Ramos (cell line): ENCODE measurements at regions not wholly inside any gene's neighbourhood (a gene's known extent, or its start where the extent isn't known, plus 50 kb on each side); places are given as distances from the start of the nearest gene placed in this dataset.
"Not testable (repeated sequence)": the region's sequence is repeated elsewhere in the genome, so short reads cannot be mapped to it uniquely, and the experiment has no call there.

Experiments used
- in situ Hi-C: fragments of 300-500 bp; cut with MboI; formaldehyde crosslinking; loops from one replicate; pipeline ENCODE4 v1.14.3; 2022; ENCODE audit warnings: low sequenced_read_pairs; ENCODE audit not compliant: unreplicated experiment

GRCh38 chr9:32209164-32209563, 175.3 kb upstream of the ACO1 start:
- in situ Hi-C loops = not testable (repeated sequence)

- in situ Hi-C loops = no loop called here
Observed at GRCh38 chr9:32218100-32218767, 166.2 kb upstream of the ACO1 start.

DNA sequence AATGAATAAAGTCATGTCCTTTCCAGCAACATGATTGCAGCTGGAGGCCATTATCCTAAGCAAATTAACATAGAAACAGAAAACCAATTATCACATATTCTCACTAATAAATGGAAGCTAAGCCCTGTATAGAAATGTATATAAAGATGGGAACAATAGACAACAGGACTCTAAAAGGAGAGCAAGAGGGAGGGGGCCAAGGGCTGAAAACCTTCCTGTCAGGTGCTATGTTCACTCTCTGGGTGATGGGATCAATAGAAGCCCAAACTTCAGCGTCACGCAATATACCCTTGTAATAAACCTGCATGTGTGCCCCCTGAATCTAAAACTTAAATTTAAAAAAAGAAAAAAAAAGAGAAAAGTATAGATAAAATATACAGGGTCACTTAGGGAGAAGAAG, 163.7 kb upstream of the ACO1 start:
- in situ Hi-C loops = no loop called here

DNA sequence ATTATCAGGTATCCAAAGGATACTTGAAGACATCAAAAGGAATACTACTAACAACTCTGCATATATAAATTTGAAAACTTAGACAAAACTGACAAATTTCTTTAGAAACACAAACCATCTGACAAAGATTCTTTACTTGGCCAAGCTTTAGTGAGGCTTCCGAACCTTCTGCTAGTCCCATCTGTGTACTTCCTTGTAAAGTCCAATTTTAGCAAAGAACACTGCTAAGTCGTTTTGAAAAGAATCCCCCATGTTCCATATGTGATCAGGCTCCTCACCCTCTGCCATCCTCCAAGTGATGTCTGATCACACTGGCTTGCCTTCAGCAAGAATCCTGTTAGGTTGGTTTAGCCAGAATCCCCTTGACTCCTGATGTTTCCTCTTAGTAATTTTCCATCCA, 150.0 kb upstream of the ACO1 start:
- in situ Hi-C loops = no loop called here

- in situ Hi-C loops = no loop called here
Observed at GRCh38 chr9:32247168-32247567, 137.3 kb upstream of the ACO1 start.

DNA sequence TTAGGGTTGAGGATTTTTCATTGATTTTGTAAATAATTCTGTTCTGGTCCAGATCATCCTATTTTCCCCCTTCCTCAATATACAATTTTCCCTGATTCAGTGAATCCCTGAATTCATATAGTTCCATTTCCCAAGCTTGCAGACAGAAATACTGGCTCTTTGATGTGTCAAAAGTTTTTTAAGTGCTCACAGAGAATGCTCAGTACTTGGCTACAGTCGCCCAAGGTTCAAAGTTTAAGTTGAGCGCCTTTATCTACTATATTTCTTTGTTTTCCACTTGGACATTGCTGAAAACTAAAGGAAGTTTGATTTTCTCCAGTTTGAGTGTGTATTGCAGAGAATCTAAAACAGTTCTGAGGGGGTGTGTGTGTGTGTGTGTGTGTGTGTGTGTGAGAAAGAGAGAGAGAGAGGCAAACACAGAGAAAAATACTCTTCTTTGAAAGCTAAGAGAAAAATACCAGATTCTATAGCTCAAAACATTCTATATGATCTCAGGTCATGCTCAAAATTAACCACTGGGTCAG, 136.2 kb upstream of the ACO1 start:
- in situ Hi-C loops = no loop called here

DNA sequence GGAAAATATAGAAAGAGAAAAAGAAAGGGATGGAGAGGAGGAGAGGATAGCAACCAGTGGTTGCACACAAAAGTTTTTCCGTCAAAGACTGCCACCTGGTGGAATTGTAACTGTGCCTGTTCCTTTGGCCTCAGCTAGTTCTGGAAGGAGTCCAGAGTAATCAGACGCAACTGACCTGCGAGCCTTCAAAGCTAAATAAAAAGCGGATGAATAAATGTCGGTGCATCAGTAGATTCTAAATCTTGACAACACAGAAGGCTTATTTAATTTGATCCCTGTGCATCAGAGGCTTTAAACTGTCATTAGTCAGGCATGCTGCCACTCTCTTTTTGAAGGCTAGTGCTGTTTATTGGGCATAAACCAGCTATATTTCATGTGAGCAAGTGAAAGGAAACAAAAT, 132.9 kb upstream of the ACO1 start:
- in situ Hi-C loops = no loop called here

GRCh38 chr9:32253731-32254130, 130.7 kb upstream of the ACO1 start:
- in situ Hi-C loops = no loop called here

GRCh38 chr9:32255026-32255425, 129.4 kb upstream of the ACO1 start:
- in situ Hi-C loops = no loop called here

DNA sequence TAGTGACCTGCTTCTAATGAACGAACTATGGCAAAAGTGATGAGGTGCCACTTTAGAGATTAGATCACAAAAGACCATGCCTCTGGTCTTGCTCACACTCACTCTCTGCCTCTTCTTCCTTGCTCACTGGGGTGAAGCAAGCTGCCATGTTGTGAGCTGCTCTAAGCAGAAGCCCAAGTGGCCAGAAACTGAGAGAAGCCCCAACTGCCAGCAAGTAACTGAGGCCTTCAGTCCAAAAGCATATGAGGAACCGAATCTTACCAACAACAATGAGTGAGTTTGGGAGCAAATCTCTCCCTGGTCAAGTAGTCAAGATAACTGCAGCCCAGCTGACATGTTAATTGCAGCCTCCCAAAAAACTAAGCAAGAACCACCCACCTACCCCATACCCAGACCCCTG, 126.0 kb upstream of the ACO1 start:
- in situ Hi-C loops = no loop called here

DNA sequence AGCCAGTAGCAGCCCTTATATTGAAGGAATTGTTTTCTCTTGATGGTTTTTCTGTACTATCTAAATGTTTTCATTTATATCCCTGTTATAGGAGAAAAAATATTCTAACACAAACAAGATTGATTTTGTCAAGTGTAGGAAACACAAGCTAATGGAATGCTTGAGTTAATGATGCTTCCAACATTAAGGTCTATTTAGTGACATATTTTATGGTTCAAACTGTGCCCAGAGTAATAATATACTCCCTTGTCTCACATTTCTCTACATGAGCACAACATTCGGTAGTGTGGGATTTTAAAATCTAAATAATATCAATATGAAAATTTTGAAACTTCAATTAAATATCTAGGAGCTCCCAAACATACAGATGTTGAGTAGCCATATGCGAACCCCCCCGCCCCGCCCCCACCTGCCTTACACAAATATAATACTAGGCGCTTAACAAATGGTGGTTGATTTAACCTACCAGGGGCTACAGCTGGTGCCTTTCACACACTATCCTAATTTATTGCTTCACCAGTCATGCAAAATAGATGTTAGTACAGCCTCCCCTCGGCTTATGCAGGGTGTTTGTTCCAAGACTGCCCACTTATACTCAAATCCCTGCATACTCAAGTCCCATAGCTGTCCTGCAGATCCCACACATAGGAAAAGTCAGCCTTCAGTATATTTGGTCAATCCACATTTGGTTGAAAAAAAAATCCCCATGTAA, 124.1 kb upstream of the ACO1 start:
- in situ Hi-C loops = no loop called here

DNA sequence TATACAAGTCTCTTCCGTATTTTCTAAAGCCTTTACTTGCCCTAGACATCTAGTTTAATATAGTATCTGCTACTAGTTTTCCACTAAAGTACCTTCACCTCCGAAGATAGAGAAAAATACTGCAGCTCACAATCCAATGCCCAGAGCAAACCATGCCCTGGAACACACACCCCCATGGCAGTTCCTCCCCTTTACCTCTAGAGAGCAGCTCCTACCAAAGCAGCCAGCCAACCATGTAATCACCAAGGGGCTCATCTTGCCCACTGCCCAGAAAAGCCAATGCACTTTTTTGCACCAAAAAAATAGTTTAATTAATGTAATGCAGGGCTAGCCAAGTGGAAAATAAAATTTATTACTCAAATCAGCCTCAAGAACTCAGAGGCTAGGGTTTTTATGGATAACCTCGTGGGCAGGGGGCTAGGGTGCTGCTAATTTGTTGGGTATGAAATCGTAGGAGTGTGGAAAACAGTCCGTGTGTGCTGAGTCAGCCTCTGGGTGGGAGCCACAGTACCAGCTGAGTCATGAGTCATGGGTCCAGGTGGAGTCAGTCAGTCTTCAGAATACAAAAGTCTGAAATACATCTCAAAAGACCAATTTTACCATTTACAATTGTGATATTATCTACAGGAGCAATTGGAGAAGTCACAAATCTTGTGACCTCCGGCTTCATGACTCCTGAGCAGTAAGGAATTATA, 120.1 kb upstream of the ACO1 start:
- in situ Hi-C loops = no loop called here

DNA sequence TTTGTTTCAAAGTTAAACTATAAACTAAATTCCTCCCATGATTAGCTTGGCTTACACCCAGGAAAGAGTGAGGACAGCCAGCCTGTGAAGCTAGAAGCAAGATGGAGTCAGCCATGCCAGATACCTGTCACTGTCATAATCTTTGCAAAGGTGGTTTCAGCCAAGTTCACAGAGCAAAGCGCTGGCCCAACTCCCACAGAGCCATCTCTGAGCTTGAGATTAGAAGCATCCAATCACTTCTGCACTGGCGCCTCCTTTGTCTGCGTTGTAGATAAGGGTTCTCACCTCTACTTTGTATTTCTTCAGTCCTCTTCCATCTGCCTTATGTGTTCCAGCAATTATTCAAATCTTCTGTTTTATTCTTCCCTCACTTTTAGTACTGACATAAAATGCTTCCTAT, 119.4 kb upstream of the ACO1 start:
- in situ Hi-C loops = no loop called here

- in situ Hi-C loops = no loop called here
Observed at GRCh38 chr9:32278991-32279390, 105.5 kb upstream of the ACO1 start.

- in situ Hi-C loops = no loop called here
Observed at GRCh38 chr9:32289756-32290155, 94.7 kb upstream of the ACO1 start.

- in situ Hi-C loops = no loop called here
Observed at GRCh38 chr9:32291370-32291769, 93.1 kb upstream of the ACO1 start.

- in situ Hi-C loops = no loop called here
Observed at GRCh38 chr9:32292611-32293010, 91.8 kb upstream of the ACO1 start.

- in situ Hi-C loops = no loop called here
Observed at GRCh38 chr9:32293091-32293490, 91.4 kb upstream of the ACO1 start.

DNA sequence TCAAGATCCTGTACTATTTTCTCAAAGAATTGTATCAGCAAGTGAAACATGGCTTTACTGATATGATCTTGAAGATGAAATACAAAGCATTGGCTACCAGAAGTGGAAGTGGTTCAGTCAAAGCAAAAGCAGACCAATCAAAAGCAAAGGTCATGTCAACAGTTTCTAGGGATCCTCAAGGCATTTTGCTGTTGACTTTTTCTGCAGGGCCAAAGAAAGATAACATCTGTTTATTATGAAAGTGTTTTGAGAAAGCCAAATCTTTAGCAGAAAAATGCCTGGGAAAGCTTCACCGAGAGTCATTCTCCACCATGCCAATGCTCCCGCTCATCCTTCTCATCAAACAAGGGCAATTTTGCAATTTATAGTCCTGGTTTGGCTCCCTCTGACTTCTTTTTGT, 90.3 kb upstream of the ACO1 start:
- in situ Hi-C loops = no loop called here

DNA sequence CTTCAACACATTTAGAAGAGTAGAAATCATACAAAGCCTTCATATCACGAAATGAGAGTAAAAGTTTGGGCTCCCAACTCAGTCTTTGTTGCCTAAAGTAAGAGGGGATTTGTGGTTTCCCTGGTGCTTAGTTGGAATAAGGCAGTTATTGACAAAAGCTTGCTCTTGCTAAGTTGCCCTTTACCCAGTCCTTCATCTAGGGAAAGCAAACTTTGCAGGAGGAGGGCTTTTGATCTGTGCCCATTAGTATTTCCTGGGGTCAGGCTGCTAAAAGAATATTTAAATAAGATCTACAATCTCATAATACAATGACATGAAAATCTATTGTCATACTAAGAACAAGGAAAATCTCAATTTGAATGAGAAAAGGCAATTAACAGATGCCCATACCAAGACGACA, 84.1 kb upstream of the ACO1 start:
- in situ Hi-C loops = no loop called here

DNA sequence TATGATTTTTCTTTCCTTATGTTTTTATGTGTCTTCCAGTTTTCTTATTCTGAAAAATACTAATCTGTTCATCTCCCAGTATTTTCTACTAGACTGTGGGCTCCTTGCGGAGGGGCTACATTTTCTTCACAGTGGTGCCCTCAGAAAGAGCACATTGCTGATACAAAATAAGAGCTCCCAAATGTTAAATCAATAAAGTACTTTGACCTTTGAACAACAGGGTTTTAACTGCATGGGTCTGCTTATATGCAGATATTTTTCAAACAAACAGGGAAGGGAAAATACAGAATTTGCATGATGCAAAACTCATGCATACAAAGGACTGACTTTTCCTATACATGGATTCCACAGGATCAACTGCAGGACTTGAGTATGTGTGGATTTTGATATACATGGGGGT, 79.9 kb upstream of the ACO1 start:
- in situ Hi-C loops = no loop called here
